A549 (cell line): ENCODE measurements at regions not wholly inside any gene's neighbourhood (a gene's known extent, or its start where the extent isn't known, plus 50 kb on each side); places are given as distances from the start of the nearest gene placed in this dataset.

Source experiments
- ATAC-seq, 2 experiments: fragments of 200-7000 bp in 1 of 2; fragments of >200 bp in 1 of 2; cut with Nextera tagmentation in 1 of 2; cut with Tn5 transposase in 1 of 2; 3 replicates each; pipeline versions ENCODE4 v1.8.0 to v1.9.1; 2018 to 2020; ENCODE audit warnings: mild to moderate bottlenecking in 1 of 2, moderate library complexity in 1 of 2
- CTCF ChIA-PET: fragments of 300-600 bp; sonication (Branson Sonifier 250); formaldehyde crosslinking; extraction: SDS; loops from one replicate; lab custom pipeline; 2021; ENCODE audit warnings: antibody characterized with exemption, inconsistent platforms; lab: Yijun Ruan, JAX
- POLR2A ChIA-PET: fragments of 350-600 bp; formaldehyde crosslinking; extraction: SDS; loops from one replicate; lab custom pipeline; 2021; ENCODE audit warnings: antibody characterized with exemption, inconsistent platforms; lab: Yijun Ruan, JAX
- DNase-seq, 2 experiments: peaks; one replicate each; pipeline versions ENCODE4 v3.0.0 to v3.0.0-alpha.2; 2011 to 2016; ENCODE audit warnings: low read depth in 1 of 2, low spot score in 1 of 2
- FAIRE-seq: peaks from 2 replicates; lab custom pipeline; 2011; peaks lifted over from hg19 to GRCh38; lab: Jason Lieb, UNC
- H3K27ac ChIP-seq, 2 experiments: fragments of >200 bp; sonication (Bioruptor Twin); formaldehyde crosslinking; 3 replicates each; pipeline ENCODE4 v1.5.1; 2016 to 2017
- H3K4me1 ChIP-seq: fragments of >200 bp; sonication (Bioruptor Twin); formaldehyde crosslinking; 3 replicates; pipeline ENCODE4 v1.6.1; 2016
- H3K4me2 ChIP-seq: fragments of >200 bp; sonication (Bioruptor Twin); formaldehyde crosslinking; 3 replicates; pipeline ENCODE4 v1.6.1; 2016
- H3K4me3 ChIP-seq: fragments of >200 bp; sonication (Bioruptor Twin); formaldehyde crosslinking; 3 replicates; pipeline ENCODE4 v1.5.1; 2016
- H3K9me3 ChIP-seq: fragments of >200 bp; sonication (Bioruptor Twin); formaldehyde crosslinking; 3 replicates; pipeline ENCODE4 v1.6.1; 2016
- BHLHE40 ChIP-seq: IDR thresholded peaks from 2 replicates; pipeline ENCODE4 v1.6.1; 2012; ENCODE audit warnings: low read depth, low read length, inconsistent platforms
- CBX2 ChIP-seq: fragments of 200-600 bp; sonication (generic); IDR thresholded peaks from 2 replicates; pipeline ENCODE4 v1.6.1; 2016; ENCODE audit warnings: low read depth, mild to moderate bottlenecking, borderline replicate concordance
- CBX8 ChIP-seq: fragments of 200-600 bp; sonication (generic); IDR thresholded peaks from 2 replicates; pipeline ENCODE4 v1.6.1; 2016
- CHD2 ChIP-seq: fragments of 150-350 bp; IDR thresholded peaks from 2 replicates; pipeline ENCODE4 v1.6.1; 2014; ENCODE audit warnings: low read length; ENCODE audit not compliant: partially characterized antibody
- CTCF ChIP-seq: fragments of >200 bp; sonication (Bioruptor Twin); formaldehyde crosslinking; IDR thresholded peaks from 3 replicates; pipeline ENCODE4 v1.5.1; 2016
- E2F6 ChIP-seq: IDR thresholded peaks from 2 replicates; pipeline ENCODE4 v1.6.1; 2012; ENCODE audit warnings: low read depth, borderline replicate concordance
- EHF ChIP-seq: fragments of 250-450 bp; sonication (Bioruptor Pico); IDR thresholded peaks from 2 replicates; pipeline ENCODE4 v1.5.0; 2020; ENCODE audit warnings: mild to moderate bottlenecking
- EHMT2 ChIP-seq: fragments of 200-600 bp; sonication (generic); IDR thresholded peaks from 2 replicates; pipeline ENCODE4 v1.6.1; 2016; ENCODE audit warnings: antibody characterized with exemption, low read depth, mild to moderate bottlenecking, moderate library complexity
- ESRRA ChIP-seq: fragments of 150-350 bp; IDR thresholded peaks from 2 replicates; pipeline ENCODE4 v1.6.1; 2014; ENCODE audit warnings: mild to moderate bottlenecking, low read length, borderline replicate concordance
- FOXS1 ChIP-seq: fragments of 250-450 bp; sonication (Bioruptor Pico); IDR thresholded peaks from 2 replicates; pipeline ENCODE4 v1.5.0; 2020; ENCODE audit warnings: mild to moderate bottlenecking, moderate library complexity
- GATA3 ChIP-seq: IDR thresholded peaks from 2 replicates; pipeline ENCODE4 v1.6.1; 2012; ENCODE audit warnings: borderline replicate concordance
- HDAC2 ChIP-seq: fragments of 200-600 bp; sonication (generic); IDR thresholded peaks from 2 replicates; pipeline ENCODE4 v1.6.1; 2016
- HOXB13 ChIP-seq: fragments of 250-450 bp; sonication (Bioruptor Pico); IDR thresholded peaks from 2 replicates; pipeline ENCODE4 v1.5.0; 2020; ENCODE audit warnings: low read depth, mild to moderate bottlenecking, moderate library complexity
- NFE2L2 ChIP-seq: fragments of 150-350 bp; conservative IDR thresholded peaks from 2 replicates; pipeline ENCODE4 v1.6.1; 2014; ENCODE audit warnings: low read length
- NPAS2 ChIP-seq: fragments of 250-450 bp; sonication (Bioruptor Pico); IDR thresholded peaks from 2 replicates; pipeline ENCODE4 v1.8.0; 2022; ENCODE audit warnings: mild to moderate bottlenecking, moderate library complexity, borderline replicate concordance
- PHF8 ChIP-seq: fragments of 200-600 bp; sonication (generic); IDR thresholded peaks from 2 replicates; pipeline ENCODE4 v1.6.1; 2016; ENCODE audit warnings: low read depth, mild to moderate bottlenecking, antibody characterized with exemption, moderate library complexity, borderline replicate concordance
- RCOR1 ChIP-seq: fragments of 150-350 bp; IDR thresholded peaks from 2 replicates; pipeline ENCODE4 v1.6.1; 2014; ENCODE audit warnings: antibody characterized with exemption, low read length, low read depth
- TFCP2L1 ChIP-seq: fragments of 250-450 bp; sonication (Bioruptor Pico); IDR thresholded peaks from 2 replicates; pipeline ENCODE4 v1.5.0; 2021; ENCODE audit warnings: mild to moderate bottlenecking
- TP53 ChIP-seq: fragments of 250-450 bp; sonication (Bioruptor Pico); IDR thresholded peaks from 2 replicates; pipeline ENCODE4 v1.5.0; 2021; ENCODE audit warnings: mild to moderate bottlenecking, moderate library complexity
- WGBS: methylation state at CpG from one replicate; pipeline ENCODE4 v1.1.6; 2017; ENCODE audit errors: missing lambda C conversion rate; 5-methylcytosine and 5-hydroxymethylcytosine counted together
- small RNA-seq, 6 experiments: library from RNA; depleted of rRNA; stranded (forward); fragments of <200 nt; gene quantifications; one replicate each; pipeline ENCODE3, GENCODE V24; 2012

- ATAC-seq, result no peak
- H3K4me2 ChIP-seq, result no peak overlapping the region
- H3K4me3 ChIP-seq, result no peak overlapping the region
- H3K9me3 ChIP-seq, result no peaks in the 10 kb centered on the region
- CTCF ChIA-PET, result no interaction called here
- no peak overlapping the region for H3K27ac ChIP-seq
- 94% methylated on average over 6 of the region's 6 CpGs for WGBS
- no peak for DNase-seq
- H3K4me1 ChIP-seq, result peaks cover 3% of the 10 kb centered on the region; the same call in 1 of the 3 replicates
- FAIRE-seq, result no peak
- no peak for TF ChIP-seq HDAC2
- TF ChIP-seq NFE2L2, result no peak
- no peak for TF ChIP-seq EHF (CRISPR knock-in tag)
- no peak for TF ChIP-seq CTCF
- no peak for TF ChIP-seq GATA3
- no peak for TF ChIP-seq E2F6
- TF ChIP-seq CHD2, result no peak
- TF ChIP-seq FOXS1 (CRISPR knock-in tag), result no peak
- no peak for TF ChIP-seq RCOR1
- no peak for TF ChIP-seq TFCP2L1
- no peak for TF ChIP-seq CBX8
- no peak for TF ChIP-seq ESRRA
- no peak for TF ChIP-seq CBX2
- TF ChIP-seq BHLHE40, result no peak
- no peak for TF ChIP-seq NPAS2 (CRISPR knock-in tag)
- no peak for TF ChIP-seq TP53
- TF ChIP-seq EHMT2, result no peak
- TF ChIP-seq HOXB13, result no peak
- no peak for TF ChIP-seq PHF8
- TF ChIP-seq, all 56 proteins: peak for 0
- POLR2A ChIA-PET, result no interaction called here
These were observed 98.9 kb downstream of the BCOR start for GRCh38 chrX:39998636-39999406.

Small RNA genes lying in the stretch of these regions (small RNA-seq; reads per million reads assigned to genes)
- gene MIR1587, result 0 reads per million in 6 experiments
- gene MIR3937, result 0 reads per million in 6 experiments
- 0 reads per million in 6 experiments for gene RN7SL732P
- gene RNU6-591P, result 0 reads per million in 6 experiments
